ENCODE measurements at regions not wholly inside any gene's neighbourhood (a gene's known extent, or its start where the extent isn't known, plus 50 kb on each side); places are given as distances from the start of the nearest gene placed in this dataset.
"Not testable (repeated sequence)": the region's sequence is repeated elsewhere in the genome, so short reads cannot be mapped to it uniquely, and the experiment has no call there.

DNA sequence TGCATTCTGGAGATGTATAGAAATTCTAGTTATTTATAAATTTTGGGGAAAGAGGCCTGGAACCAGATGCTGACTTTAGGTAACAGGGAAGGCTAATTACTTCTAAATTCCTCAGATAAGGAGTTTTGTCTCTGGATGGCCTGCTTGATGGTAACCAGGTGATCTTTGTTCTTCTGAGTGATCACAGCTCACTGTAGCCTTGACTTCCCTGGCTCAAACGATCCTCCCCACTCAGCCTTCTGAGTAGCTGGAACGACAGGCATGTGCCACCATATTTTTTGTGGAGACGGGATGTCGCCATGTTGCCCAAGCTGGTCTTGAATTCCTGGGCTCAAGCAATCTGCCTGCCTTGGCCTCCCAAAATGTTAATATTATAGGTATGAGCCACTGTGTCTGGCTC lies 54.4 kb upstream of the MSH6 start:
- DNase-seq (ENCODE audit: low read depth in 2 of 3, low spot score in 2 of 3): no peak

GRCh38 chr2:47727956-47728355 lies 55.0 kb upstream of the MSH6 start:
- no peak for DNase-seq (ENCODE audit: low read depth in 2 of 3, low spot score in 2 of 3)

DNA sequence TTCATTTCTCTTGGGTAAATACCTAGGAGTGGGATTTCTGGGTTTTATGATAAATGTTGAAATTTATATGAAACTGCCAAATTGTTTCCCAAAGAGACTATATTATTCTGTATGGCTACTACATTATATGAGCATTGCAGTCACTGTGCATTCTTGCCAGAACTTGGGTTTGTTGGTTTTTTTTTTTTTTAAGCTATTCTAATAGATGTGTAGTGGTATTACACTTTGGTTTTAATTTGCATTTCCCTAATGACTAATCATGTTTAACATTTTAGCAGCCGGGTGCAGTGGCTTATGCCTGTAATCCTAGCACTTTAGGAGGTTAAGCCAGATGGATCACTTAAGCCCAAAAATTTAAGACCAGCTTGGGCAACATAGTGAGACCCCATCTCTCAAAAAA lies 56.0 kb upstream of the MSH6 start:
- DNase-seq (ENCODE audit: low read depth in 2 of 3, low spot score in 2 of 3): not testable (repeated sequence)

GRCh38 chr2:47725808-47726207 lies 57.1 kb upstream of the MSH6 start:
- no peak for DNase-seq (ENCODE audit: low read depth in 2 of 3, low spot score in 2 of 3)

DNA sequence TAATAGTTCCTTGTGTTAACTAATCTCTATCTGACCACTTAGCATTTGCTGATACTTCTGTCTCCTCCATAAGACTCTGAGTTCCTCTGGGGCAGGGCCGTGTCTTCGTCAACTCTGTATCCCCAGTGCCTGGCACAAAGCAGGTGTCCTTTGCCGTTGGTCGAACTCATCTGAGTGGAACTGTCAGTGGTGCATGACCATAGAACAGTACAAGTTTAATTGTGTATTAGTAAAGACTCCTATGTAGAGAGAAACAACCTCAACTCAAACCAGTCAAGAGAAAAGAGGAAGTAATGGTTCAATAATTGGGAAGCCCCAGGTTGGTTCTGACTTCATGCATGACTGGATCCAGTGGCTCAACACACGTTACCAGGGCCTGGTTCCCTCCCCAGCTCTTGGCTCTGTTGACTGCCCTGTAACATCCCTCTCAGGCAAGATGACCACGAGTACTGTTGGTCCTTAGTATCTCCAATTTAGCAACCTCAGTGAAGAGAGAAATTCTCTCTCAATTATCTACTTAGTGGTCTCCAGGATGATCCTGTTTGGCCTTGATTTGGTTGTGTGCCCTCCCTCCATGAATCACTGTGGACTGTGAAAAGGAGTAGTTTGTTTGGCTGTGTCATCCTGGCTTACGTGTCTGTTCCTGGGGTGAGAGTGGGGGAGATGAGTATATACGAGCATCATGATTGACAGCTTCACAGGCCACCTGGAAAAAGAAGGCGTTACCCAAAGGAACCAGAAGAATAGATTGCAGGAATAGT lies 58.5 kb upstream of the MSH6 start:
- peak in 2 of 3 donors; percentile 18 to 31 for DNase-seq (ENCODE audit: low read depth in 2 of 3, low spot score in 2 of 3)

DNA sequence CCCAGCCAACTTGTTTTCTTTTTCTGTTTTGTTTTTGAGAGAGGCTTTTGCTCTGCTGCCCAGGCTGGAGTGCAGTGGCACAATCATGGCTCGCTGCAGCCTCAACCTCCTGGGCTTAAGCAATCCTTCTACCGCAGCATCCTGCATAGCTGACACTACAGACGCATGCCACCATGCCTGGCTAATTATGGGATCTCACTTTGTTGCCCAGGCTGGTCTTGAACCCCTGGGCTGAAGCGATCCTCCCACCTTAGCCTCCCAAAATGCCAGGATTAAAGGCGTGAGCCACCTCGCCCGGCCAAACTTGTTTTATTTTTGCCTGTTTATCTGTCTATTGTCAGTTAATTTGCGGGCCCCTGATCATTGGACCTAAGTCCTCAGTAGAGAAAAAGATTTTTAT lies 61.6 kb upstream of the MSH6 start:
- no peak for DNase-seq (ENCODE audit: low read depth in 2 of 3, low spot score in 2 of 3)

GRCh38 chr2:47720559-47720958 lies 62.4 kb upstream of the MSH6 start:
- DNase-seq (ENCODE audit: low read depth in 2 of 3, low spot score in 2 of 3): no peak

DNA sequence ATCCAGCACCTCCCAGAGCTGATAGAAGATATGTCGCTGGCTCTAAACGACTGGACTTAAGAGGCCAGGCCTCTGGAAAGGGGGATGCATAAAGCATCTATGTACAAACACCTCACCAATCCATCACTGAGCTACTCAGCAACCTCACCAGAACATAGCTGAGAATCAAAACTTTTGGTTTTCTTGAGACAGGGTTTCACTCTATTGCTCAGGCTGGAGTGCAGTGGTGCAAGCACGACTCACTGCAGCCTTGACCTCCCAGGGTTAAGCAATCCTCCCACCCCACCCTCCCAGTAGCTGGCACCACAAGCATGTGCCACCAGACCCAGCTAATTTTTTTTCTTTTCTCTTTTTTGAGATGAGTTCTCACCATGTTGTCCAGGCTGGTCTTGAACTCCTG lies 62.9 kb upstream of the MSH6 start:
- DNase-seq (ENCODE audit: low read depth in 2 of 3, low spot score in 2 of 3): no peak

GRCh38 chr2:47719099-47719498 lies 63.8 kb upstream of the MSH6 start:
- no peak for DNase-seq (ENCODE audit: low read depth in 2 of 3, low spot score in 2 of 3)

DNA sequence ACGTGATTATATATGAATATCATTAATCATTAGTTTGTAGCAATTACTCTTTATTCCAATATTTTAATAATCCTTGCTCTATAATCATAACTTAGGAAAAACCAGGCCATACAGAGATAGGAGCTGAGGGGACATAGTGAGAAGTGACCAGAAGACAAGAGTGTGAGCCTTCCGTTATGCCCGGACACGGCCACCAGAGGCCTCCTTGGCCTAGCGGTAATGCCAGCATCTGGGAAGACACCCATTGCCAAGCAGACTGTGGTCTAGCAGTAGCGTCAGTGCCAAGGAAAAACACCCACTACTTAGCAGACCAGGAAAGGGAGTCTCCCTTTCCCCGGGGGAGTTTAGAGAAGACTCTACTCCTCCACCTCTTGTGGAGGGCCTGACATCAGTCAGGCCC lies 66.6 kb upstream of the MSH6 start:
- not testable (repeated sequence) for DNase-seq (ENCODE audit: low read depth in 2 of 3, low spot score in 2 of 3)

- no peak for DNase-seq (ENCODE audit: low read depth in 2 of 3, low spot score in 2 of 3)
Observed at GRCh38 chr2:47715552-47715951, 67.4 kb upstream of the MSH6 start.

DNA sequence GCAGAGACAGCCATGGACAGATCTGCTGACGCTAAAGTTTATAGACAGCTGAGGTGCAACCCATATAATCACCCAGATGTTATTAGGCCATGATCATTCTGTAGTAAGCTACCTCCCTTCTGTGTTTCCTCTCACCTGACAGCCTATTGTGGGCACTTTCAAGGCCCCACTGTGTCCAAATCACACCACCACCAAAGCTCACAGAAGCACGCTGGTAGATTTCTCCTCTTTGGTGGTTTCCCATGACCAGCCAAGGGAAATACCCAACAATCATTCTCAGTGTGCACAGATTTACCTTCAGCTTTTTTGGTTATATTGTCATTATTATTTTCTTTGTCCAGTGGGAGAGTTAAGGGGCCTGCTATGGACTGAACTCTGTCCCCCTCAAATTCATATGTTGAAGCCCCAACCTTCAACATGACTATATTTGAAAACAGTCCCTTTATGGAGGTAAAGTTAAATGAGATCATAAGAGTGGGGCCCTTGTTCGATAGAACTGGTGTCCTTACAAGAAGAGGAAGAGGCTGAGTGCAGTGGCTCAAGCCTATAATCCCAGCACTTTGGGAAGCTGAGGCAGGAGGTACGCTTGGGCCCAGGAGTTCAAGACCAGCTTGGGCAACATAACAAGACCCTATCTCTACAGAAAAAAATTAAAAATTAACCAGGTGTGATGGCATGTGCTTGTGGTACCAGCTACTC lies 74.0 kb upstream of the MSH6 start:
- no peak for DNase-seq (ENCODE audit: low read depth in 2 of 3, low spot score in 2 of 3)

- no peak for DNase-seq (ENCODE audit: low read depth in 2 of 3, low spot score in 2 of 3)
Observed at GRCh38 chr2:47704287-47704686, 78.7 kb upstream of the MSH6 start.

DNA sequence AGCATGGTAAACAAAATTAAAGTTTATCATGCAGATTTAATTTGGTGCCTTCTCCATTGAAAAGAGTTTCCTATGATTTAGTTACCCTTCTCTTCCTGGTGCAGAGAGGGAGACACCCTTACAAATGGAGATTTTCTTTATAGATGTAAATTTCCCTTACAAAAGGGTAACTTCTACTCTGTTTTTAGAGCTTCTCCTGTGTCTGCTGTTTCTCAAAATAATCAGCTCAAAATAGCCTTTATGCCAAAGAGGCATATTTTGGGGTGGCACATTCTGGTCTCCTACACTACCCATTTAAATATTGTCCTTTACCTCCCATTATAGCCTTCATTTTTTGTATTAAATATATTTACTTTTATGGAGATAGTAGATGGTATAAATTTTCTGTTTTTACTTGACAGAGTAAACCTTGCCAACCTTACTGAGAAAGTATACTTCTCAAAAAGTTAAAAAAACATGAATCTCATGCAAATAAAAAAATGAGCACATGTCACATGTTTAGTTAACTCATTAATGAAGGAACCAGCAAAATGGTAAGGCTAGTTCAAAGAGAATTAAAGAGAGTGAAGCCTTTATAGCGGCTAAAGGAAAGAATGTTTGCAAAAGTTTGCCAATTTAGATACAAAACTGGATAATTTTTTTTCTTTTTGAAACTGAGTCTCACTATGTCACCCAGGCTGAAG lies 83.3 kb upstream of the MSH6 start:
- no peak for DNase-seq (ENCODE audit: low read depth in 2 of 3, low spot score in 2 of 3)

GRCh38 chr2:47698436-47698972 lies 84.4 kb upstream of the MSH6 start:
- DNase-seq (ENCODE audit: low read depth in 2 of 3, low spot score in 2 of 3): not testable (repeated sequence)

DNA sequence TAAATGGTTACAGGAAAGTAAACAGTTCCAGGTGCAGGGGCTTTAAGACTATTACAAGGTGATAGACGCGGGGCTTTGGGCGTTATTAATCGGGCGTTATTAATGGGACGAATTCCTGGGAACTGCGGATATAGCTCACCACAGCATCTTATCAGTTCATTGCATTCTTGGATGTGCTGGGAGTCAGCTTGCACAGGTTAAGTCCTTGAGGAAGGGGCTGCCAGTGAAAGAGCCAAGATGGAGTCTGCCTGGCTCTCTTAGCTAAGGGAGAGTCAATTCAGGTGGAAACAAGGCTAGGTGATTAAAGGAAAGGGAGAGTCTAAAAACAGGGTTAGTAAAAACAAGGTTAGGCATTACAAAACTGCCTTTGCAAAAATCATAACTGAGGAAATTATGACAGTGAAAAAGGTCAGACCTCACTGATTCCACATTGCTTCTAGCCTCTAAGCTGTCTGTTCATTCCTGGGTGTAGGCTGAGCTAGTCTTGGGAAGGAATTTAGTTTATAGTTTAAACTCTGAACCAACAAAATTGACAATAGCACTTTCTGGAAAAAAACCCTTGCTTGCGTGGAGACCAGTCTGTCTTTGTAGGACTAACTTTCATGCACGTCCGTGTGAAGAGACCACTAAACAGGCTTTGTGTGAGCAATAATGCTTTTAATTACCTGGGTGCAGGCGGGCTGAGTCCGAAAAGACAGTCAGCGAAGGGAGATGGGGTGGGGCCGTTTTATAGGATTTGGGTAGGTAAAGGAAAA lies 85.1 kb upstream of the MSH6 start:
- DNase-seq (ENCODE audit: low read depth in 2 of 3, low spot score in 2 of 3): not testable (repeated sequence)

DNA sequence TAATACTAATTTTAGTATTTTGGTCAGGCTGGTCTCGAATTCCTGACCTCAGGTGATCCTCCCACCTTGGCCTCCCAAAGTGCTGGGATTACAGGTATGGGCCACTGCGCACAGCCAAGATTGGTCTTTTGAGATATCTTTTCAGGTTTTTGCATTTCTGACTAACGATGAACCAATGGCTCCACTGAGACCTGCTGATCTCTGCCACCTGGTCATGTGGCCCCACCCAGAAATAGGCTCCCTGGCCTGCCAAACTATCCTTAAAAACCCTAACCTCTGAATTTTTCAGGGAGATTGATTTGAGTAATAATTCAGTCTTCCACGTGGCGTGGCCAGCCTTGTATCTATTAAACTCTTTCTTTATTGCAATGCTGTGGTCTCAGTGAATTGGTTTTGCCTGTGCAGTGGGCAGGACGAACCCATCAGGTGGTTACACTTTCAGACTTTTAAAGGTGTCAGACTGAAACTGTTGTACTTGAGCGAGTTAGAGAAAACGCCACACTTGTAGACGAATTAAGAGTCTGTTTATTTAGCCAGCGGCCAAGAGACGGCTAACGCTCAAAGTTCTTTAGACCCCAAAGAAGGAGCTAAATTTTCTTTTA lies 85.8 kb upstream of the MSH6 start:
- no peak for DNase-seq (ENCODE audit: low read depth in 2 of 3, low spot score in 2 of 3)

GRCh38 chr2:47696478-47696831 lies 86.5 kb upstream of the MSH6 start:
- DNase-seq (ENCODE audit: low read depth in 2 of 3, low spot score in 2 of 3): no peak

DNA sequence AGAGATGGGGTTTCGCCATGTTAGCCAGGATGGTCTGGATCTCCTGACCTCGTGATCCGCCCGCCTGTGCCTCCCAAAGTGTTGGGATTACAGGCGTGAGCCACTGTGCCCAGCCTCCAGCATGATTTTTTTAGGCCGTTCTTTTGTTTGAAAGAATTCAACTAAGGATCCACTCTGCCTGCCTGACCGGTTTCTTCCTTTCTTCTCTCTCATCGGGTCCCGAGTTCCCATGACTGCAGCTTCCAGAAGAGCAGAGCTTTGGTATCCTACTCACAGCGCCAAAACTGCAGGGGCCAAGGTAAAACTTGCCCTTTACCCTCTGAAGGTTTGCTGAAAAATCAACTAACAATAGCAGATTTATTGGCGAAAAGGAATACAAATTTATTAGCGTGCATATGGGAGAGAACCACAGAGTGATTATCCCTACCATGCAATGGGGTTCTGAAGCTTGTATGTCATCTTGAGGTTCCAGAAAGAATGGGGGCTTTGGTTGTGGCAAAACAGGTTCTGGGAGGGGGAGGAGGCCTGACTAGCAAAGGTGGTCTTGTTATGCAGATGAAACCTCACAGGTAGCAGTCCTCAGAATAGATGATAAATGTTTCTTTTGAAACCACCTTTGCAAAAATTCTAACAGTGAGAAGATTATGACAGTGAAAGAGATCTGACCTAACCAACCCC lies 87.0 kb upstream of the MSH6 start:
- no peak for DNase-seq (ENCODE audit: low read depth in 2 of 3, low spot score in 2 of 3)

- not testable (repeated sequence) for DNase-seq (ENCODE audit: low read depth in 2 of 3, low spot score in 2 of 3)
Observed at GRCh38 chr2:47694451-47694850, 88.5 kb upstream of the MSH6 start.
